Ishikawa (cell line): ENCODE measurements at regions not wholly inside any gene's neighbourhood (a gene's known extent, or its start where the extent isn't known, plus 50 kb on each side); places are given as distances from the start of the nearest gene placed in this dataset.

Experiments
- CEBPB ChIP-seq: IDR thresholded peaks from 2 replicates; pipeline ENCODE4 v1.6.1; 2012
- CREB1 ChIP-seq: IDR thresholded peaks from 2 replicates; pipeline ENCODE4 v1.6.1; 2012; ENCODE audit warnings: low read depth
- EGR1 ChIP-seq: IDR thresholded peaks from 2 replicates; pipeline ENCODE4 v1.6.1; 2012
- EP300 ChIP-seq: IDR thresholded peaks from 2 replicates; pipeline ENCODE4 v1.6.1; 2012; ENCODE audit warnings: borderline replicate concordance
- FOXM1 ChIP-seq: IDR thresholded peaks from 2 replicates; pipeline ENCODE4 v1.6.1; 2012; ENCODE audit warnings: low read depth, borderline replicate concordance
- MAX ChIP-seq: IDR thresholded peaks from 2 replicates; pipeline ENCODE4 v1.6.1; 2012
- NFIC ChIP-seq: IDR thresholded peaks from 2 replicates; pipeline ENCODE4 v1.6.1; 2012
- RAD21 ChIP-seq: IDR thresholded peaks from 2 replicates; pipeline ENCODE4 v1.6.1; 2012; ENCODE audit warnings: low read depth
- REST ChIP-seq: IDR thresholded peaks from 2 replicates; pipeline ENCODE4 v1.6.1; 2012; ENCODE audit warnings: low read depth, mild to moderate bottlenecking
- TAF1 ChIP-seq: IDR thresholded peaks from 2 replicates; pipeline ENCODE4 v1.6.1; 2012; ENCODE audit warnings: low read depth, mild to moderate bottlenecking
- TCF12 ChIP-seq: IDR thresholded peaks from 2 replicates; pipeline ENCODE4 v1.6.1; 2012; ENCODE audit warnings: low read depth
- TEAD4 ChIP-seq: IDR thresholded peaks from 2 replicates; pipeline ENCODE4 v1.6.1; 2012
- USF1 ChIP-seq: IDR thresholded peaks from 2 replicates; pipeline ENCODE4 v1.6.1; 2012
- YY1 ChIP-seq: IDR thresholded peaks from 2 replicates; pipeline ENCODE4 v1.6.1; 2012; ENCODE audit warnings: low read depth
- ZBTB7A ChIP-seq: IDR thresholded peaks from 2 replicates; pipeline ENCODE4 v1.6.1; 2012; ENCODE audit warnings: low read depth

DNA sequence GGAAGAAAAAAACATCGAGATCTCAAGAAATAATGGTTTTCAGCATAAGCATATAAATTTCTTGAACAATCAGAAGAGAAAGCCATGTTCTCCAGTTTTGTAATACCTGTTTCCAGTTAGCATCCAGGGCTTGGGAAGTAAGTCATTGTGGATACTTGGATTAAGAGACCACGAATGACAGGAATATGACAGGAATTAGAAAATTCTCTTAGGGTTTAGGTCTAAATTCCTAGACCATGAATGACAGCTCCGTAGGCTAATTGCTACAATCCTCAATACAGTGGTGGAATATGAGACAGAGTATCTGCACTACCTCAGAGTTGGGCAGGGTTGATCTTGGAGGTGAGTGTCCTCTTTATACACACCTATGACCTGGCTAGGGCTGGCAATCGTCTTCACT is 517.5 kb downstream of the NTRK3 start:
- TF ChIP-seq FOXM1: no peak
- TF ChIP-seq NFIC: no peak
- TF ChIP-seq USF1: no peak
- no peak for TF ChIP-seq TAF1
- TF ChIP-seq RAD21: no peak
- TF ChIP-seq EGR1: no peak
- no peak for TF ChIP-seq TCF12
- TF ChIP-seq ZBTB7A: no peak
- TF ChIP-seq CREB1: no peak
- TF ChIP-seq REST: no peak
- no peak for TF ChIP-seq TEAD4
- TF ChIP-seq CEBPB: no peak
- TF ChIP-seq EP300: no peak
- no peak for TF ChIP-seq MAX
- TF ChIP-seq YY1: no peak

- no peak for TF ChIP-seq RAD21
- no peak for TF ChIP-seq TCF12
- TF ChIP-seq EP300: no peak
- TF ChIP-seq YY1: no peak
- no peak for TF ChIP-seq TAF1
- TF ChIP-seq CREB1: no peak
- TF ChIP-seq CEBPB: no peak
- TF ChIP-seq FOXM1: no peak
- no peak for TF ChIP-seq REST
- TF ChIP-seq EGR1: no peak
- no peak for TF ChIP-seq USF1
- no peak for TF ChIP-seq NFIC
- TF ChIP-seq ZBTB7A: no peak
- no peak for TF ChIP-seq TEAD4
- TF ChIP-seq MAX: no peak
Measured at GRCh38 chr15:87736891-87737389, 519.6 kb downstream of the NTRK3 start.

GRCh38 chr15:87736401-87736800 is 520.1 kb downstream of the NTRK3 start:
- no peak for TF ChIP-seq YY1

GRCh38 chr15:87735522-87735921 is 521.0 kb downstream of the NTRK3 start:
- no peak for TF ChIP-seq RAD21
- no peak for TF ChIP-seq USF1
- no peak for TF ChIP-seq CEBPB
- no peak for TF ChIP-seq EP300
- no peak for TF ChIP-seq TAF1
- no peak for TF ChIP-seq MAX
- no peak for TF ChIP-seq TCF12
- TF ChIP-seq FOXM1: no peak

GRCh38 chr15:87734571-87735373 is 521.8 kb downstream of the NTRK3 start:
- no peak for TF ChIP-seq EGR1
- TF ChIP-seq TAF1: no peak
- TF ChIP-seq FOXM1: no peak
- TF ChIP-seq REST: no peak
- no peak for TF ChIP-seq EP300
- no peak for TF ChIP-seq RAD21
